AG09319 (cell line): ENCODE measurements at regions not wholly inside any gene's neighbourhood (a gene's known extent, or its start where the extent isn't known, plus 50 kb on each side); places are given as distances from the start of the nearest gene placed in this dataset.
"Not testable (repeated sequence)": the region's sequence is repeated elsewhere in the genome, so short reads cannot be mapped to it uniquely, and the experiment has no call there.

Source experiments
- DNase-seq: peaks from one replicate; pipeline ENCODE4 v3.0.0-alpha.2; 2010; ENCODE audit warnings: low read depth; ENCODE audit errors: extremely low read depth
- TF ChIP-seq, protein P1 (sequence below): IDR thresholded peaks from 2 replicates; pipeline ENCODE4 v1.5.1; 2011; ENCODE audit warnings: low read depth, mild to moderate bottlenecking, inconsistent platforms, low read length, moderate library complexity

GRCh38 chr9:40927851-40928802 lies 200.4 kb downstream of the FOXD4L6 start:
- no peak for DNase-seq
- TF ChIP-seq, protein P1, sequence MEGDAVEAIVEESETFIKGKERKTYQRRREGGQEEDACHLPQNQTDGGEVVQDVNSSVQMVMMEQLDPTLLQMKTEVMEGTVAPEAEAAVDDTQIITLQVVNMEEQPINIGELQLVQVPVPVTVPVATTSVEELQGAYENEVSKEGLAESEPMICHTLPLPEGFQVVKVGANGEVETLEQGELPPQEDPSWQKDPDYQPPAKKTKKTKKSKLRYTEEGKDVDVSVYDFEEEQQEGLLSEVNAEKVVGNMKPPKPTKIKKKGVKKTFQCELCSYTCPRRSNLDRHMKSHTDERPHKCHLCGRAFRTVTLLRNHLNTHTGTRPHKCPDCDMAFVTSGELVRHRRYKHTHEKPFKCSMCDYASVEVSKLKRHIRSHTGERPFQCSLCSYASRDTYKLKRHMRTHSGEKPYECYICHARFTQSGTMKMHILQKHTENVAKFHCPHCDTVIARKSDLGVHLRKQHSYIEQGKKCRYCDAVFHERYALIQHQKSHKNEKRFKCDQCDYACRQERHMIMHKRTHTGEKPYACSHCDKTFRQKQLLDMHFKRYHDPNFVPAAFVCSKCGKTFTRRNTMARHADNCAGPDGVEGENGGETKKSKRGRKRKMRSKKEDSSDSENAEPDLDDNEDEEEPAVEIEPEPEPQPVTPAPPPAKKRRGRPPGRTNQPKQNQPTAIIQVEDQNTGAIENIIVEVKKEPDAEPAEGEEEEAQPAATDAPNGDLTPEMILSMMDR: no peak

- TF ChIP-seq, protein P1: no peak
- no peak for DNase-seq
Observed at GRCh38 chr9:40927260-40927631, 201.2 kb downstream of the FOXD4L6 start.

GRCh38 chr9:40926404-40927259 lies 201.8 kb downstream of the FOXD4L6 start:
- TF ChIP-seq, protein P1: no peak
- DNase-seq: no peak

DNA sequence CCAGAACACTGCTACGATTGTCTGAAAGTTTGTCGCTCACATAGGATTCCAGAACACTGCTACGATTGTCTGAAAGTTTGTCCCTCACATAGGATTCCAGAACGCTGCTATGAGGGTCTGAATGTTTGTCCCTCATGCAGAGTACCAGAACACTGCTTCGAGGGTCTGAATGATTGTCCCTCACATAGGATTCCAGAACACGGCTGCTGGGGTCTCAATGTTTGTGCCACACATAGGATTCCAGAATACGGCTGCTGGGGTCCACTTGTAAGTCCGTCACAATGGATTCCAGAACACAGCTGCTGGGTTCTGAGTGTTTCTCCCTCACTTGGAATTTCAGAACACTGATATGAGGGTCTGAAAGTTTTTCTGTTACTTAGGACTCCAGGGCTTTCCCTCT lies 203.3 kb downstream of the FOXD4L6 start:
- no peak for DNase-seq
- TF ChIP-seq, protein P1: no peak

DNA sequence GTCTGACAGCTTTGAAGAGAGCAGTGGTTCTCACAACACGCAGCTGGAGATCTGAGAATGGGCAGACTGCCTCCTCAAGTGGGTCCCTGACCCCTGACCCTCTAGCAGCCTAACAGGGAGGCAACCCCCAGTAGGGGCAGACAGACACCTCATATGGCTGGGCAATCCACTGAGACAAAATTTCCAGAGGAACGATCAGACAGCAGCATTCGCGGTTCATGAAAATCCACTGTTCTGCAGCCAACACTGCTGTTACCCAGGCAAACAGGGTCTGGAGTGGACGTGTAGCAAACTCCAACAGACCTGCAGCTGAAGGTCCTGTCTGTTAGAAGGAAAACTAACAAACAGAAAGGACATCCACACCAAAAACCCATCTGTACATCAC lies 212.1 kb downstream of the FOXD4L6 start:
- not testable (repeated sequence) for DNase-seq

GRCh38 chr9:40915660-40916398 lies 212.7 kb downstream of the FOXD4L6 start:
- DNase-seq: not testable (repeated sequence)

DNA sequence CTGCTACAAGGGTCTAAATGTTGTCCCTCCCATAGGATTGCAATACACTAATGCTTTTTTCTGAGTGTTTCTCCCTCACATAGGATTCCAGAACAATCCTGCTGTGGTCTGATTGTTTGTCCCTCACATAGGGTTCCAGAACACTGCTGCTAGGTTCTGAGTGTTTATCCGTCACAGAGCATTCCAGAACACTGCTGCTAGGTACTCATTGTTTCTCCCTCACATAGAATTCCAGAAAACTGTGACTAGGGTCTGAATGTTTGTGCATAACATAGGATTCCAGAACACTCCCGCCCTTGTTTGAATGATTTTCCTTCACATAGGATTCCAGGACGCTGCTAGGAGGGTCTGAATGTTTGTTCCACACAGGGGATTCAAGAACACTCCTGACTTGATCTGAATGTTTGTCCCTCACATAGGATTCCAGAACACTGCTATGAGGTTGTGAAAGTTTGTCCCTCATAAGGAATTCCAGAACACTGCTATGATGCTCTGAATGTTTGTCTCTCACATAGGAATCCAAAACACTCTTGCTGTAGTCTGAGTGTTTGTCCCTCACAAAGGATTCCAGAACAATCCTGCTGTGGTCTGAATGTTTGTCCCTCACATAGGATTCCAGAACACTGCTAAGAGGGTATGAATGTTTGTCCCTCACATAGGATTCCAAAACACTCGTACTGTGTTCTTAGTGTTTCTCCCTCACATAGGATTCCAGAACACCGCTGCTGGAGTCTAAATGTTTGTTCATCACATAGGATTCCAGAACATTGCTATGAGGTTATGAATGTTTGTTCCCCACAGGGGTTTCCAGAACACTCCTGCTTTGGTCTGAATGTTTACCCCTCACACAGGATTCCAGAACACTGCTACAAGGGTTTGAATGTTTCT lies 213.5 kb downstream of the FOXD4L6 start:
- no peak for DNase-seq
- TF ChIP-seq, protein P1: no peak
